ENCODE measurements at regions not wholly inside any gene's neighbourhood (a gene's known extent, or its start where the extent isn't known, plus 50 kb on each side); places are given as distances from the start of the nearest gene placed in this dataset.

GRCh38 chr1:191495040-191495439, 663.2 kb upstream of the RGS18 start:
- TF ChIP-seq GLIS3 (CRISPR knock-in tag; IDR thresholded peaks at IDR 0.05) (no peak), TOX (CRISPR knock-in tag; IDR thresholded peaks at IDR 0.05; ENCODE audit: borderline replicate concordance) (no peak), ESRRG (CRISPR knock-in tag; IDR thresholded peaks at IDR 0.05) (no peak), POU6F1 (CRISPR knock-in tag; IDR thresholded peaks at IDR 0.05; ENCODE audit: borderline replicate concordance, low read depth) (no peak), OSR1 (CRISPR knock-in tag; IDR thresholded peaks at IDR 0.05) (no peak), ZC3H10 (CRISPR knock-in tag; IDR thresholded peaks at IDR 0.05) (no peak), CSDC2 (CRISPR knock-in tag; IDR thresholded peaks at IDR 0.05) (no peak), ISL1 (CRISPR knock-in tag; IDR thresholded peaks at IDR 0.05) (no peak), CSRNP3 (CRISPR knock-in tag; IDR thresholded peaks at IDR 0.05) (no peak), ZNF8 (CRISPR knock-in tag; IDR thresholded peaks at IDR 0.05) (no peak), ZNF70 (CRISPR knock-in tag; IDR thresholded peaks at IDR 0.05) (no peak), RARB (CRISPR knock-in tag; IDR thresholded peaks at IDR 0.05) (no peak), PATZ1 (CRISPR knock-in tag; IDR thresholded peaks at IDR 0.05; ENCODE audit: borderline replicate concordance) (no peak), TCF4 (CRISPR knock-in tag; IDR thresholded peaks at IDR 0.05; ENCODE audit: borderline replicate concordance) (no peak), ARNTL (CRISPR knock-in tag; IDR thresholded peaks at IDR 0.05; ENCODE audit: borderline replicate concordance, low read depth) (no peak), ZNF565 (CRISPR knock-in tag; conservative IDR thresholded peaks at IDR 0.05; ENCODE audit: low read depth) (no peak), BACH2 (CRISPR knock-in tag; IDR thresholded peaks at IDR 0.05; ENCODE audit: borderline replicate concordance) (no peak), SNAI2 (CRISPR knock-in tag; IDR thresholded peaks at IDR 0.05) (no peak), ZFP3 (CRISPR knock-in tag; IDR thresholded peaks at IDR 0.05) (no peak)
- ATAC-seq = no peak

GRCh38 chr1:191498318-191498717, 659.9 kb upstream of the RGS18 start:
- no peak for ATAC-seq

More at GRCh38 chr1:191498318-191498717, 659.9 kb upstream of the RGS18 start:
- TF ChIP-seq RARB (CRISPR knock-in tag; IDR thresholded peaks at IDR 0.05) (no peak), CREB5 (CRISPR knock-in tag; IDR thresholded peaks at IDR 0.05; ENCODE audit: low read depth) (no peak), TOX (CRISPR knock-in tag; IDR thresholded peaks at IDR 0.05; ENCODE audit: borderline replicate concordance) (no peak), ZNF8 (CRISPR knock-in tag; IDR thresholded peaks at IDR 0.05) (no peak), ZC3H10 (CRISPR knock-in tag; IDR thresholded peaks at IDR 0.05) (no peak), POU6F1 (CRISPR knock-in tag; IDR thresholded peaks at IDR 0.05; ENCODE audit: borderline replicate concordance, low read depth) (no peak), SNAI2 (CRISPR knock-in tag; IDR thresholded peaks at IDR 0.05) (no peak), ESRRG (CRISPR knock-in tag; IDR thresholded peaks at IDR 0.05) (no peak), CSDC2 (CRISPR knock-in tag; IDR thresholded peaks at IDR 0.05) (no peak), BACH2 (CRISPR knock-in tag; IDR thresholded peaks at IDR 0.05; ENCODE audit: borderline replicate concordance) (no peak), CSRNP3 (CRISPR knock-in tag; IDR thresholded peaks at IDR 0.05) (no peak), GLIS3 (CRISPR knock-in tag; IDR thresholded peaks at IDR 0.05) (no peak), ISL1 (CRISPR knock-in tag; IDR thresholded peaks at IDR 0.05) (no peak), OSR1 (CRISPR knock-in tag; IDR thresholded peaks at IDR 0.05) (no peak), PATZ1 (CRISPR knock-in tag; IDR thresholded peaks at IDR 0.05; ENCODE audit: borderline replicate concordance) (no peak)

All from SK-N-SH treated with all-trans-retinoic acid at 6 μM for 48 hours (cell line).